IMR-90 (cell line): ENCODE measurements at regions not wholly inside any gene's neighbourhood (a gene's known extent, or its start where the extent isn't known, plus 50 kb on each side); places are given as distances from the start of the nearest gene placed in this dataset.

Experiments used
- ATAC-seq: fragments of 200-7000 bp; cut with Tn5 transposase; 2 replicates; pipeline ENCODE4 v1.9.1; 2020; ENCODE audit warnings: low read depth, mild to moderate bottlenecking, moderate library complexity
- BruUV-seq: library from RNA; stranded (reverse); fragments of 400-500 nt; replicated peaks from 2 replicates; lab custom pipeline; 2021; lab: Mats Ljungman, UMichigan
- CTCF ChIA-PET: fragments of 300-600 bp; formaldehyde crosslinking; extraction: SDS; loops from one replicate; lab custom pipeline; 2021; ENCODE audit warnings: antibody characterized with exemption; lab: Yijun Ruan, JAX
- POLR2A ChIA-PET: fragments of 300-600 bp; sonication (Branson Sonifier 250); formaldehyde crosslinking; loops from one replicate; lab custom pipeline; 2022; ENCODE audit warnings: antibody characterized with exemption; ENCODE audit not compliant: unreplicated experiment; lab: Charles Lee
- DNase-seq: peaks from one replicate; pipeline ENCODE4 v3.0.0; 2013
- H2AFZ ChIP-seq: replicated peaks from 2 replicates; pipeline ENCODE3; 2013; ENCODE audit warnings: low read length, mild to moderate bottlenecking; ENCODE audit not compliant: poor library complexity
- H2AK5ac ChIP-seq: 2 replicates; pipeline ENCODE4 v1.6.1; 2013; ENCODE audit warnings: low read depth, low read length, inconsistent platforms
- H2AK9ac ChIP-seq: replicated peaks from 2 replicates; pipeline ENCODE3; 2013; ENCODE audit warnings: mild to moderate bottlenecking, low read depth, low read length, moderate library complexity; ENCODE audit not compliant: poor library complexity
- H2BK120ac ChIP-seq: 2 replicates; pipeline ENCODE4 v1.6.1; 2013; ENCODE audit warnings: low read depth, low read length, inconsistent platforms
- H2BK15ac ChIP-seq: 3 replicates; pipeline ENCODE4 v1.6.1; 2013; ENCODE audit warnings: low read depth, low read length, inconsistent platforms
- H2BK20ac ChIP-seq: 2 replicates; pipeline ENCODE4 v1.6.1; 2013; ENCODE audit warnings: low read depth, mild to moderate bottlenecking, inconsistent platforms, low read length, moderate library complexity
- H2BK5ac ChIP-seq: 2 replicates; pipeline ENCODE4 v1.6.1; 2013; ENCODE audit warnings: mild to moderate bottlenecking, low read depth, low read length, inconsistent platforms; ENCODE audit not compliant: poor library complexity, severe bottlenecking
- H3K14ac ChIP-seq: replicated peaks from 2 replicates; pipeline ENCODE4 v1.6.1; 2013; ENCODE audit warnings: low read depth, low read length, inconsistent platforms
- H3K18ac ChIP-seq: 2 replicates; pipeline ENCODE4 v1.6.1; 2013; ENCODE audit warnings: low read depth, low read length, control low read depth
- H3K23ac ChIP-seq: 2 replicates; pipeline ENCODE4 v1.6.1; 2013; ENCODE audit warnings: low read depth, low read length, inconsistent platforms
- H3K27ac ChIP-seq: 2 replicates; pipeline ENCODE4 v1.5.1; 2013; ENCODE audit warnings: mild to moderate bottlenecking, control low read depth, low read length; ENCODE audit not compliant: insufficient read depth
- H3K27me3 ChIP-seq: 2 replicates; pipeline ENCODE4 v1.6.1; 2013; ENCODE audit warnings: low read length; ENCODE audit not compliant: control insufficient read depth, insufficient read depth
- H3K36me3 ChIP-seq: 2 replicates; pipeline ENCODE4 v1.6.1; 2013; ENCODE audit warnings: low read length, mixed read lengths; ENCODE audit not compliant: control insufficient read depth, insufficient read depth
- H3K4ac ChIP-seq: 2 replicates; pipeline ENCODE4 v1.6.1; 2013; ENCODE audit warnings: low read depth, low read length, inconsistent platforms
- H3K4me1 ChIP-seq: 2 replicates; pipeline ENCODE4 v1.6.1; 2013; ENCODE audit warnings: low read length, mixed read lengths; ENCODE audit not compliant: control insufficient read depth, insufficient read depth
- H3K4me2 ChIP-seq: 2 replicates; pipeline ENCODE4 v1.6.1; 2013; ENCODE audit warnings: low read depth, mild to moderate bottlenecking, control low read depth, low read length, moderate library complexity
- H3K4me3 ChIP-seq: 2 replicates; pipeline ENCODE4 v1.5.1; 2013; ENCODE audit warnings: low read depth, mild to moderate bottlenecking, control low read depth, low read length, moderate library complexity; ENCODE audit not compliant: insufficient read depth
- H3K56ac ChIP-seq: 2 replicates; pipeline ENCODE4 v1.6.1; 2013; ENCODE audit warnings: low read length, inconsistent platforms; ENCODE audit not compliant: insufficient read depth; ENCODE audit errors: extremely low read depth
- H3K79me1 ChIP-seq, 2 experiments: 2 replicates each; pipeline ENCODE4 v1.6.1; 2013; ENCODE audit warnings: low read length in 2 of 2, inconsistent platforms in 1 of 2, low read depth in 1 of 2
- H3K9ac ChIP-seq: 2 replicates; pipeline ENCODE4 v1.6.1; 2013; ENCODE audit warnings: low read depth, low read length, control low read depth
- H3K9me1 ChIP-seq: 2 replicates; pipeline ENCODE4 v1.6.1; 2013; ENCODE audit warnings: low read length, inconsistent platforms; ENCODE audit not compliant: insufficient read depth
- H3K9me3 ChIP-seq: 2 replicates; pipeline ENCODE4 v1.6.1; 2013; ENCODE audit warnings: low read length; ENCODE audit not compliant: control insufficient read depth, insufficient read depth
- H4K20me1 ChIP-seq: 2 replicates; pipeline ENCODE4 v1.6.1; 2013; ENCODE audit warnings: low read length, inconsistent platforms; ENCODE audit not compliant: insufficient read depth
- H4K5ac ChIP-seq: 2 replicates; pipeline ENCODE4 v1.6.1; 2013; ENCODE audit warnings: mild to moderate bottlenecking, low read depth, low read length, control low read depth
- H4K8ac ChIP-seq, 2 experiments: 2 replicates each; pipeline ENCODE4 v1.6.1; 2013; ENCODE audit warnings: low read depth in 2 of 2, low read length in 2 of 2, control low read depth in 1 of 2, inconsistent platforms in 1 of 2
- H4K91ac ChIP-seq: 2 replicates; pipeline ENCODE4 v1.6.1; 2013; ENCODE audit warnings: low read depth, low read length, inconsistent platforms; ENCODE audit not compliant: insufficient read depth
- BHLHE40 ChIP-seq: fragments of 150-350 bp; IDR thresholded peaks from 2 replicates; pipeline ENCODE4 v1.6.1; 2016; ENCODE audit warnings: mild to moderate bottlenecking, low read depth, low read length
- CEBPB ChIP-seq: IDR thresholded peaks from 2 replicates; pipeline ENCODE4 v1.6.1; 2012; ENCODE audit warnings: low read depth, low read length, improper control_type of control experiment
- CHD1 ChIP-seq: IDR thresholded peaks from 2 replicates; pipeline ENCODE4 v1.6.1; 2012; ENCODE audit warnings: low read depth, low read length, improper control_type of control experiment
- CTCF ChIP-seq: conservative IDR thresholded peaks from 2 replicates; pipeline ENCODE4 v1.5.1; 2012; ENCODE audit warnings: mild to moderate bottlenecking, low read depth, low read length, improper control_type of control experiment
- ELK1 ChIP-seq: fragments of 150-350 bp; IDR thresholded peaks from 2 replicates; pipeline ENCODE4 v1.6.1; 2016; ENCODE audit warnings: low read depth, mild to moderate bottlenecking, low read length, moderate library complexity, borderline replicate concordance
- FOS ChIP-seq: fragments of 150-350 bp; IDR thresholded peaks from 2 replicates; pipeline ENCODE4 v1.6.1; 2016; ENCODE audit warnings: low read depth, low read length
- MAFK ChIP-seq: IDR thresholded peaks from 2 replicates; pipeline ENCODE4 v1.6.1; 2012; ENCODE audit warnings: low read depth, low read length, improper control_type of control experiment
- MAZ ChIP-seq: IDR thresholded peaks from 2 replicates; pipeline ENCODE4 v1.6.1; 2012; ENCODE audit warnings: low read depth, mild to moderate bottlenecking, low read length, improper control_type of control experiment, moderate library complexity, borderline replicate concordance
- NFE2L2 ChIP-seq: fragments of 150-350 bp; IDR thresholded peaks from 2 replicates; pipeline ENCODE4 v1.6.1; 2016; ENCODE audit warnings: low read depth, mild to moderate bottlenecking, low read length
- POLR2A ChIP-seq: IDR thresholded peaks from 2 replicates; pipeline ENCODE4 v1.6.1; 2012; ENCODE audit warnings: mild to moderate bottlenecking, low read depth, low read length
- RAD21 ChIP-seq: IDR thresholded peaks from 2 replicates; pipeline ENCODE4 v1.6.1; 2012; ENCODE audit warnings: low read length, improper control_type of control experiment
- RCOR1 ChIP-seq: IDR thresholded peaks from 2 replicates; pipeline ENCODE4 v1.6.1; 2012; ENCODE audit warnings: mild to moderate bottlenecking, low read length, improper control_type of control experiment; ENCODE audit not compliant: insufficient replicate concordance
- RFX5 ChIP-seq: IDR thresholded peaks from 2 replicates; pipeline ENCODE4 v1.8.0; 2012; ENCODE audit warnings: low read depth, mild to moderate bottlenecking, low read length, moderate library complexity
- SMC3 ChIP-seq: fragments of 150-350 bp; IDR thresholded peaks from 2 replicates; pipeline ENCODE4 v1.6.1; 2016; ENCODE audit warnings: low read depth, mild to moderate bottlenecking, antibody characterized with exemption, low read length, moderate library complexity
- WGBS, 2 experiments: methylation state at CpG; one replicate each; pipeline versions ENCODE4 v1.1.5 to v1.1.7; 2013; ENCODE audit warnings: missing lambda C conversion rate in 2 of 2; ENCODE audit not compliant: insufficient read length in 1 of 2; ENCODE audit errors: extremely low coverage in 2 of 2; 5-methylcytosine and 5-hydroxymethylcytosine counted together
- dilution Hi-C: fragments of 300-500 bp; cut with HindIII; formaldehyde crosslinking; loops from one replicate; pipeline ENCODE4 v1.14.3; 2018; ENCODE audit warnings: low sequenced_read_pairs; ENCODE audit not compliant: unreplicated experiment
- in situ Hi-C: fragments of 300-500 bp; cut with MboI; formaldehyde crosslinking; loops from 3 replicates; pipeline ENCODE4 v1.14.3; 2019; ENCODE audit warnings: low sequenced_read_pairs, inconsistent platforms, mixed read lengths
- intact Hi-C: fragments of 100-400 bp; cut with micrococcal nuclease; formaldehyde crosslinking; loops from 2 replicates; pipeline ENCODE4 v1.10.0; 2022
- TF ChIP-seq, protein P1 (sequence below): fragments of 150-350 bp; IDR thresholded peaks from 2 replicates; pipeline ENCODE4 v1.6.1; 2017; ENCODE audit warnings: mild to moderate bottlenecking, antibody characterized with exemption, low read length, low read depth

- H2AK5ac ChIP-seq: no peak overlapping the region
- no peak overlapping the region for H2AFZ ChIP-seq
- no peak overlapping the region for H3K14ac ChIP-seq
- POLR2A ChIA-PET: no interaction called here
- no peak overlapping the region for H4K5ac ChIP-seq
- no peak overlapping the region for H3K56ac ChIP-seq
- H3K4me2 ChIP-seq: no peak overlapping the region
- H2BK20ac ChIP-seq: no peak overlapping the region
- H3K9ac ChIP-seq: no peak overlapping the region
- H3K18ac ChIP-seq: no peak overlapping the region
- no peak overlapping the region for H2BK15ac ChIP-seq
- H3K4me3 ChIP-seq: no peak overlapping the region
- H3K4me1 ChIP-seq: no peaks in the 10 kb centered on the region
- no peak overlapping the region for H3K27ac ChIP-seq
- H4K8ac ChIP-seq: no peak overlapping the region
- no peak overlapping the region for H3K4ac ChIP-seq
- H2AK9ac ChIP-seq: no peak overlapping the region
- dilution Hi-C loops: no loop called here
- no peak for TF ChIP-seq RCOR1
- no peak for TF ChIP-seq CEBPB
- TF ChIP-seq SMC3: no peak
- no peak for TF ChIP-seq NFE2L2
- TF ChIP-seq CHD1: no peak
- TF ChIP-seq CTCF: no peak
- no peak for TF ChIP-seq MAFK
- TF ChIP-seq BHLHE40: no peak
- TF ChIP-seq RAD21: no peak
- TF ChIP-seq ELK1: no peak
- TF ChIP-seq FOS: no peak
- TF ChIP-seq MAZ: no peak
- TF ChIP-seq, protein P1, sequence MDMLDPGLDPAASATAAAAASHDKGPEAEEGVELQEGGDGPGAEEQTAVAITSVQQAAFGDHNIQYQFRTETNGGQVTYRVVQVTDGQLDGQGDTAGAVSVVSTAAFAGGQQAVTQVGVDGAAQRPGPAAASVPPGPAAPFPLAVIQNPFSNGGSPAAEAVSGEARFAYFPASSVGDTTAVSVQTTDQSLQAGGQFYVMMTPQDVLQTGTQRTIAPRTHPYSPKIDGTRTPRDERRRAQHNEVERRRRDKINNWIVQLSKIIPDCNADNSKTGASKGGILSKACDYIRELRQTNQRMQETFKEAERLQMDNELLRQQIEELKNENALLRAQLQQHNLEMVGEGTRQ: no peak
- TF ChIP-seq POLR2A: no peak
- TF ChIP-seq RFX5: no peak
- DNase-seq: no peak
- no peak overlapping the region for H3K23ac ChIP-seq
- no peaks in the 10 kb centered on the region for H4K20me1 ChIP-seq
- no CpG with 5 or more reads among the region's 3 CpGs for whole genome bisulfite sequencing, 2 experiments
- no TSS peak for BruUV-seq
- no peaks in the 10 kb centered on the region for H3K79me1 ChIP-seq
- H4K91ac ChIP-seq: no peak overlapping the region
- no peak overlapping the region for H2BK120ac ChIP-seq
- in situ Hi-C loops: no loop called here
- CTCF ChIA-PET: no interaction called here
- no peaks in the 10 kb centered on the region for H3K27me3 ChIP-seq
- no peak overlapping the region for H2BK5ac ChIP-seq
- H3K36me3 ChIP-seq: no peaks in the 10 kb centered on the region
- no peak for ATAC-seq
- H3K9me1 ChIP-seq: no peaks in the 10 kb centered on the region
- intact Hi-C loops: no loop called here
- peaks cover 11% of the 10 kb centered on the region for H3K9me3 ChIP-seq
These were observed 441.1 kb upstream of the MON1B start for GRCh38 chr16:76749780-76750375.
